PC-3 (cell line): ENCODE measurements at regions not wholly inside any gene's neighbourhood (a gene's known extent, or its start where the extent isn't known, plus 50 kb on each side); places are given as distances from the start of the nearest gene placed in this dataset.

ENCODE experiments used
- EZH2 ChIP-seq: fragments of 300-600 bp; sonication (generic); IDR thresholded peaks from one replicate; pipeline ENCODE4 v1.6.1; 2017; ENCODE audit warnings: antibody characterized with exemption, mild to moderate bottlenecking, low read length; ENCODE audit not compliant: unreplicated experiment
- EZH2phosphoT487 ChIP-seq: fragments of 300-600 bp; sonication (generic); IDR thresholded peaks from 2 replicates; pipeline ENCODE4 v1.6.1; 2018; ENCODE audit warnings: mild to moderate bottlenecking, antibody characterized with exemption, low read length, borderline replicate concordance
- TF ChIP-seq, protein P1 (sequence below): fragments of 300-600 bp; sonication (generic); conservative IDR thresholded peaks from 2 replicates; pipeline ENCODE4 v1.5.1; 2017; ENCODE audit warnings: antibody characterized with exemption, low read depth, mild to moderate bottlenecking, low read length

DNA sequence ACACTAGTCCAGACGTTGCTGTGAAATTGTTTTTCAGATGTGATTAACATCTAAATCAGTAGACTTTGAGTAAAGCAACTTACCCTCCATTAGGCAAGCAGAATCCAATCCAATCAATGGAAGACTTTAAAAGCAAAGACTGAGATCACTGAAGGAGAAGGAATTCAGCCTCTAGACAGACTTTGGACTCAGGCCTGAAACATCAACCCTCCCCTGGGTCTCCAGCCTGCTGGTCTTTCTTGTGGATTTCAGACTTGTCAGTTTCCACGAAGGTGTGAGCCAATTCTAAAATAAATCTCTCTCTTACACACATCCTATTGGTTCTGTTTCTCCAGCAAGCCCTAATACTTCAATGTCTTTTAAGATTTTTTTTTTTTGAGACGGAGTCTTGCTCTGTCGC is 50.0 kb upstream of the EDAR start:
- TF ChIP-seq, protein P1, sequence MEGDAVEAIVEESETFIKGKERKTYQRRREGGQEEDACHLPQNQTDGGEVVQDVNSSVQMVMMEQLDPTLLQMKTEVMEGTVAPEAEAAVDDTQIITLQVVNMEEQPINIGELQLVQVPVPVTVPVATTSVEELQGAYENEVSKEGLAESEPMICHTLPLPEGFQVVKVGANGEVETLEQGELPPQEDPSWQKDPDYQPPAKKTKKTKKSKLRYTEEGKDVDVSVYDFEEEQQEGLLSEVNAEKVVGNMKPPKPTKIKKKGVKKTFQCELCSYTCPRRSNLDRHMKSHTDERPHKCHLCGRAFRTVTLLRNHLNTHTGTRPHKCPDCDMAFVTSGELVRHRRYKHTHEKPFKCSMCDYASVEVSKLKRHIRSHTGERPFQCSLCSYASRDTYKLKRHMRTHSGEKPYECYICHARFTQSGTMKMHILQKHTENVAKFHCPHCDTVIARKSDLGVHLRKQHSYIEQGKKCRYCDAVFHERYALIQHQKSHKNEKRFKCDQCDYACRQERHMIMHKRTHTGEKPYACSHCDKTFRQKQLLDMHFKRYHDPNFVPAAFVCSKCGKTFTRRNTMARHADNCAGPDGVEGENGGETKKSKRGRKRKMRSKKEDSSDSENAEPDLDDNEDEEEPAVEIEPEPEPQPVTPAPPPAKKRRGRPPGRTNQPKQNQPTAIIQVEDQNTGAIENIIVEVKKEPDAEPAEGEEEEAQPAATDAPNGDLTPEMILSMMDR: no peak
- TF ChIP-seq EZH2phosphoT487 (no peak), EZH2 (no peak)
